ENCODE measurements at regions not wholly inside any gene's neighbourhood (a gene's known extent, or its start where the extent isn't known, plus 50 kb on each side); places are given as distances from the start of the nearest gene placed in this dataset.

DNA sequence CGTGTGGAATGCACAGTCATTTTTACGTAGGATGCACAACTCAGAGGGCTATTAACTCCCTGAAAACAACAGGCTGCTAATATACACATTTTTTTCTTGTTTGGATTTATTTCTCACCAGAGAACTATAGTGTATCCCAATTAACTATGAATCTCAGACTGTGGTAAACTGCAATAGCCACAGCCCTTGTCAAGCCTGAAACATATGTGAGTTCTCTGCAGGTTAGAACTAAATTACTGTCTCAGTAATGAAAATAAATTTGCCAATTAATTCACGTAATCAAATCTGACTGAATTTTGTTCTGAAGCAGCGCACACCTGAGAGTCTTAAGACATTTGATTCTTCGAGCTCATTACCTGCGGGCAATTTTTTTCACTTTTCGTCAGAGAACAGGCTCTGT, 318.6 kb downstream of the PMP22 start:
- no peak overlapping the region for H3K27ac Mint-ChIP-seq
- H3K4me1 Mint-ChIP-seq (ENCODE audit: low read depth in 2 of 2): no peaks in the 10 kb centered on the region
- no peak for ATAC-seq (replicated peaks)
- peaks cover 5 to 37% of the 10 kb centered on the region in 2 donors for H3K27me3 Mint-ChIP-seq
- DNase-seq: no peak
- no peak overlapping the region for H3K4me3 Mint-ChIP-seq
- no peaks in the 10 kb centered on the region for H3K9me3 Mint-ChIP-seq
- H3K36me3 Mint-ChIP-seq (ENCODE audit: insufficient read depth): no peaks in the 10 kb centered on the region

DNA sequence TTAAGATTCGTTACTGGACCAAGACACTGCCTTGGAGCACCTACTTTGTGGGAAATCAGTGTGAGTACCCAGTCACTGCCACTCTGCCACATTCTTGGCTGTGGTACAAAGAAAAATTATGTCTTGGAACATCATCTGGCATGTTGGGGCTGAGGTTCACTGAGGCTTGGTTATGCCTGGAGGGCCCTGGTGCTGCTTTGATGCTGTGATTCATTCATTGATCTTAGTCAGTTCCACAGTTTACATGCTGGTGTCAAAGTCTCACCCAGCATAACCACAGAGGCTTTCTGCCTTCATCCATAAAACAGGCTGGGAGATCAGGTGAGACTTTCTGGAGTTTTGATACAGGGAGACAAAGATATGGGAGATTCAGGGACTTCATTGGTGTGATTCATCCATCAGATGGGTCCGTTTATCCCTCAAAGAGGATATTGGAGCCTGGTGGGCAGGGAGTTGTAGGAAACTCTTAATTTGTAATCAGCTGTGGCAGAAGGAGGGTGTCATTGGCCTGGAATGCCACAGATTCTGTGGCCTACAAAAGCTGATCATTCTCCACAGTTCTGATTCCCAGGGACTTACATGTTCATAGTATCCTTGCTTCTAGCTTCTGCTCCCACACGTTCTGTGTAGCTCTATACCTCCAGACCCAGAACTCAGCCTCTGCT, 322.5 kb downstream of the PMP22 start:
- Mint-ChIP-seq H3K27ac (no peak overlapping the region), H3K27me3 (peaks cover 14 to 28% of the 10 kb centered on the region in 2 donors), H3K4me3 (no peak overlapping the region), H3K9me3 (no peaks in the 10 kb centered on the region), H3K36me3 (ENCODE audit: insufficient read depth) (no peaks in the 10 kb centered on the region), H3K4me1 (ENCODE audit: low read depth in 2 of 2) (no peaks in the 10 kb centered on the region)
- ATAC-seq (replicated peaks): no peak
- DNase-seq: no peak

DNA sequence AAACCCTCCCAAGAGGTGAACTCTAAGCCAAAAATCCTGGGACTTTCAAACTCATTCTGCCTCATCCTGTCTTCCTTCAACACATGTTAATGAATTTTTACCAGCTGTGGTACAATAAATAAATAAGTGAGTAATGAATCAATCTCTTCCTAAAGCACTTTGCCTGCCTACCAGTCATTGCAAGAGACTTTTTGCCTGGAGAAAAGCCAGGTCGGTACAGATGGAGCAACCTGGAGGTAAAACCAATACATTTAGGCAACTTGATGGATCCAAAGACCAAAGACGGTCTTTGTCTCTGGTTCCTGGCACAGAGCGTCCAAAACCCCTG, 324.2 kb downstream of the PMP22 start:
- H3K4me3 Mint-ChIP-seq: no peak overlapping the region
- H3K36me3 Mint-ChIP-seq (ENCODE audit: insufficient read depth): no peaks in the 10 kb centered on the region
- DNase-seq (no peak), ATAC-seq (replicated peaks) (no peak)
- no peak overlapping the region for H3K27ac Mint-ChIP-seq
- peaks cover 14 to 28% of the 10 kb centered on the region in 2 donors for H3K27me3 Mint-ChIP-seq
- H3K4me1 Mint-ChIP-seq (ENCODE audit: low read depth in 2 of 2): no peaks in the 10 kb centered on the region
- H3K9me3 Mint-ChIP-seq: no peaks in the 10 kb centered on the region

DNA sequence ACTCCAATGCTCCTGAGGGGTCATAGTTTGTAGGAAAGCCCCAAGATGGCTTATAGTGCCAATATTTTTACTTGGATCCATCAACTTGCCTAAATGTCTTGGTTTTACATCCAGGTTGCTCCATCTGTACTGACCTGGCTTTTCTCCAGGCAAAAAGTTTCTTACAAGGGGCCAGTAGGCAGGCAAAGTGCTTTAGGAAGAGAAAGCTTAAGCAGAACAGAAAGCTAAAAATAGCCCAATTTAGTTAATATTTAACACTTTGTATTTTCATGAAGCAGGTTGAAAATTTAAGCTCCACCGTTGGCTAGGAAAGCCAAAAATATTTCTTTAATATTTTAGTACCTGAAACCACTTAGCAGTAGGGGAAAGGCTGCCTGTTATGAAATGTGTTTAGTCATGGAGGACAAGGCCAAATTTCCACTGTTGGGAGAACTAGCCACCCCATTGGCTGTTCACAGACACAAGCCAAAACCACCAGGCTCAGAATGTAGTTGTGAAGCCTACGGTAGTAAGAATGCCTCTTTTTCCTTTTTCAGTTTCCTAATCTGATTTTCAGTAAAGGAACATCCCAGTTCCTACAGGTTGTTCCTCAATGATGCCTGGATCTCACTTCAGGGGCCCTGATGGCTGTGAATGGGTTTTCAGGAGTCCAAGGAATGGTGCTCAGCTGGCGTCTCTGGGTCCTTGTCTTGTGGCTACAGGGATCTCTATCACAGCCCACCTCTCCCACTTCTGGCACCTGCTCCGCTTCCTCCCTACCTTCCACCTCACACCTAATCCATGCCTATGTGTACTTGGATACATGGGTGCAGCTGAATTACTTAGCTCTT, 324.8 kb downstream of the PMP22 start:
- no peaks in the 10 kb centered on the region for H3K9me3 Mint-ChIP-seq
- no peaks in the 10 kb centered on the region for H3K4me1 Mint-ChIP-seq (ENCODE audit: low read depth in 2 of 2)
- no peaks in the 10 kb centered on the region for H3K36me3 Mint-ChIP-seq (ENCODE audit: insufficient read depth)
- ATAC-seq (replicated peaks) (no peak), DNase-seq (no peak)
- H3K27me3 Mint-ChIP-seq: peaks cover 16 to 32% of the 10 kb centered on the region in 2 donors
- no peak overlapping the region for H3K4me3 Mint-ChIP-seq
- no peak overlapping the region for H3K27ac Mint-ChIP-seq

DNA sequence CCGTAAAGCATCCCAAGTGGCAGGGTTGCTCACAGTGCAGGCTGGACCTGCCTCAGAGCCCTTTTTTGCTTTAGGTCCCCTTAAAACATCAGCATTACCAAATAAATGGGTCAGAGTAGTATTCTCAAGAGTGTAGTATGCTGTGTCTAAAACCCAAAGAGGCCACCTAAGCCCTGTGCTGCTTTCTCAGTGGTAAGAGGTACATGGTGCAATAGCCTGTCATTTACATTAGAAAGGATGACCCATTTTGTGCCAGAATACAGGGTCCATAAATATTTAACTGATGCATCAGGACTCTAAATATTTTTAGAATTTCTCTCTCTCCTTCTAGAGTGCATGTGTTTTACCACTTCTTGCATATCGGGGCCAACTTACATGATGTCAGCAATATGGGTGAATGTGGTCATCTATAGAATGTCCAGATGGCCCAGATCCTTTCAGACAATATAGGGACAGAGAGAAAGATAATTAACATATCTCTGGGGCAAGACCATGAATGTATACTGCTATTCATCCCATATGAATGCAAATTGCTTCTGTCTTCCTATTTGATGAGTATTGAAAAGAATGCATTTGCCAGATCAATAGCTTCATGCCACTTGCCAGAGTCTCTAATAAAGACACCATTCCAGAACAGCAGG, 329.2 kb downstream of the PMP22 start:
- H3K36me3 Mint-ChIP-seq (ENCODE audit: insufficient read depth): no peaks in the 10 kb centered on the region
- no peaks in the 10 kb centered on the region for H3K4me1 Mint-ChIP-seq (ENCODE audit: low read depth in 2 of 2)
- peaks cover 19 to 33% of the 10 kb centered on the region in 2 donors for H3K27me3 Mint-ChIP-seq
- no peak overlapping the region for H3K4me3 Mint-ChIP-seq
- DNase-seq: no peak
- H3K27ac Mint-ChIP-seq: no peak overlapping the region
- no peak for ATAC-seq (replicated peaks)
- no peaks in the 10 kb centered on the region for H3K9me3 Mint-ChIP-seq

DNA sequence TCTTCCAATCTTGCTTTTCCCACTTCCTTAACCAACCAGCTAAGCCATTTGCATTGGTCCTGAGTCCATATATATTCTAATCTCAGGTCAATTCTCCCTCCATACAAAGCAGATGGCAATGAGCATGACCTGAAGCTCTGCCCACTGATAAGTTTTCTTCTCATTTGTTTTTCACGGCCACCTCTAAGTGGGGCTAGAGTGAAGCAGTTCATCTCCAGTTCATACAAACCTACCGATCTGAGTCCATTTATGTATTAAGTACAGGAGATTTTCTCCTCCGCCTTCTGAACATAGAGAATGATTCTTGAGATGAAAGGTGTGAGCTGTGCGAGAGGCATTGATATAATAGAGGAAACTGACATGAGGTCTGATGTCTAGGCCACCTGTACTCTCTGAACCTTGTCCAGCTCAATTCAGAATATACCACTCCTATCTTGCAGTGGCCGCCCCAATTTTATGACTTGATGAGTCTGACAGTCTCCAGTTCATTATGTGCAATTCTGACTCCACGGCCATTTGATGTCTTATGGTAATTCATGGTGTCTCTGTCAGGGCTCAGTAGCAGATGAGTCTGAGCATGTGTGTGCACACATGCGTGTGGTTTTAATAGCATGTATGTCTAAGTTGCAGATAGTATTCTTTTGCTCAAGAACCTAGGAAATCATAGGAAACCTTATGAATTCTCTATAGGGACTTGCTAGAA, 329.8 kb downstream of the PMP22 start:
- no peak overlapping the region for H3K4me3 Mint-ChIP-seq
- peaks cover 14 to 27% of the 10 kb centered on the region in 2 donors for H3K27me3 Mint-ChIP-seq
- DNase-seq: no peak
- ATAC-seq (replicated peaks): no peak
- no peaks in the 10 kb centered on the region for H3K4me1 Mint-ChIP-seq (ENCODE audit: low read depth in 2 of 2)
- H3K9me3 Mint-ChIP-seq: no peaks in the 10 kb centered on the region
- H3K36me3 Mint-ChIP-seq (ENCODE audit: insufficient read depth): no peaks in the 10 kb centered on the region
- H3K27ac Mint-ChIP-seq: no peak overlapping the region

DNA sequence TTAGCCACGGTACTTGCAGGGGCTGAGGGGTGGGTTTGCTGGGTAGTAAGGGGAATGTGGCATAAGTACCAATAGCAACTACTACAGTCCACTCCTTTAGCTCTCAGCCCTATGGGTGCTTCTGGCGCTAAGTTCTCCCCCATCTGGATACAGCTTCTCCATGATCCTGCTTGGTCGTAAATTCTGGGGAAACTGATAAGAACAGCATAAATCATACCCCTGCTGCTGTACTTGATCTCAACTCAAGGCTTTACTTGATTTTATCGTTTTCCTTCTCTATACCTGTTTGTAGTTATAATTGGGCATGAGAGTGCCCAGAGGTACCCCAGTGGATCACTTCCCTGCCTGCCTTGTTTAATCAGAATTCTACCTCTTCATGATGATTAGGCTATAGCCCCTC, 331.4 kb downstream of the PMP22 start:
- H3K4me3 Mint-ChIP-seq: no peak overlapping the region
- H3K9me3 Mint-ChIP-seq: no peaks in the 10 kb centered on the region
- peaks cover 10 to 39% of the 10 kb centered on the region in 2 donors for H3K27me3 Mint-ChIP-seq
- no peak overlapping the region for H3K27ac Mint-ChIP-seq
- H3K4me1 Mint-ChIP-seq (ENCODE audit: low read depth in 2 of 2): no peaks in the 10 kb centered on the region
- ATAC-seq (replicated peaks) (no peak), DNase-seq (no peak)
- no peaks in the 10 kb centered on the region for H3K36me3 Mint-ChIP-seq (ENCODE audit: insufficient read depth)

DNA sequence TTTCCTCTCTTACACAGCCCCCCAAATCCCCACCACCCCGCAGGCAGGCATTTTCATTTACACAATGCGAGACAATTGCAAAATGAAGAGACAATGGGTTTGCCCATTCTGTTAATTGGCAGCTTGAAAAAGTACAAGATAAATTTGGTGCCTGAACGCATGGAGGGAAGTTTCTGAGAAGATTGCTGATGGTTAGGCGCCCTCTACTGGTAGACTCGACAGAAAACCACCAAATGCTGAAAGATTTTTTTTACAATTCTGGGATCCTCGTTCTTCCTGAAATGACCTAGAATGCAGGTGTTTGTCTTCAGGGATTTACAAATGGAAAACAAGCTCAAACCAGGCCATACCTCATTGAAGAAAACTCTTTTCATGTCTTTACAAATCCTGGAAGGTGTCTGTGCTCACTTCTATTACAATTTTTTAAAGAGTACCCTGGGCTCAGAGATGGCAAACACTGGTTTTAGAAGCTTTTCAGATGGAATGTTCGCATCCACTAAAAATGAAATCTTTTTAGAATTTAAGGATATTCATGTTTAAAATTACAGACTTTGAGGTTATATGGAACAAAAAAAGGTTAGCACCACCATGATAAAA, 338.5 kb downstream of the PMP22 start:
- DNase-seq (peak; percentile 33 to 48 (median 47)), ATAC-seq (replicated peaks) (no peak)
- Mint-ChIP-seq H3K9me3 (no peaks in the 10 kb centered on the region), H3K36me3 (ENCODE audit: insufficient read depth) (no peaks in the 10 kb centered on the region), H3K27me3 (peaks cover 15 to 17% of the 10 kb centered on the region in 2 donors), H3K4me1 (ENCODE audit: low read depth in 2 of 2) (no peaks in the 10 kb centered on the region), H3K4me3 (no peak overlapping the region), H3K27ac (no peak overlapping the region)

DNA sequence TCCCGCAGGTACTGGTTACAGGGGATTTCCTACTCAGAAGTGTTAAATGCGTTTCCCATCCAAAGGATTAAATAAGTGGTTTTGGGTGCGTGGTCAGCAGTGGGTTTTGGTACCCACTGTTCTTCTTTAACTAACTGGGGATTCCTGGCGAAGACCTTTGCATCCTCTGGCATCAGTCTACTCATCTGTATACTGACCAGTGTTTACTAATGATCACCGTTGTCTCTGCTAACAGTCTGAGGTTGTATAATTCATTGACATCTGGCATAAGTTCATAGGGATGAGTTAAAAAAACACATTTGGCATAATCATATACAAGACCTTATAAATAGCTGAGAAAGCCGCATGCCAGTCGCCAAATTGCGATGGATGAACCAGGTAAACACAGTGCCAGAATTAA, 339.1 kb downstream of the PMP22 start:
- H3K4me3 Mint-ChIP-seq: no peak overlapping the region
- H3K27ac Mint-ChIP-seq: no peak overlapping the region
- H3K27me3 Mint-ChIP-seq: peaks cover 15 to 17% of the 10 kb centered on the region in 2 donors
- ATAC-seq (replicated peaks): no peak
- no peak for DNase-seq
- H3K36me3 Mint-ChIP-seq (ENCODE audit: insufficient read depth): no peaks in the 10 kb centered on the region
- no peaks in the 10 kb centered on the region for H3K4me1 Mint-ChIP-seq (ENCODE audit: low read depth in 2 of 2)
- H3K9me3 Mint-ChIP-seq: no peaks in the 10 kb centered on the region

DNA sequence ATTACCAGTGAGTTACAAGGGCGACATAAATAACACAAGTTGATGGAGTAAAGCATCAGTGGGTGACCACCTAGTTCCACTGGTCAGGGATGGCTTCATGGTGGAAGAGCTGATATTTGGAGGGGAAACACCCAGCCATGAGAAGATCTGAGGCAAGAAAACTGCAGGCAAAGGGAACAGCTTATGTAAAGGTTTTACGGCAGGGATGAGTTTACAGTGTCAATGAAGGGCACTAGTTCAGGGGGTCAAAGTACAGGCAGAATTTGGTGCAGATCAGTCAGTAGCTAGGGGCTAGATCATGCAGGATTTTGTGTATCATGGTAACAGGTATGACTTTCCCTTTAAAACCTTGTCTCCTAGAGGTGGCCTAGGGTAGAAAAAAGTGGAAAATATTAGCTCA, 339.6 kb downstream of the PMP22 start:
- peaks cover 15 to 17% of the 10 kb centered on the region in 2 donors for H3K27me3 Mint-ChIP-seq
- ATAC-seq (replicated peaks): no peak
- H3K9me3 Mint-ChIP-seq: no peaks in the 10 kb centered on the region

DNA sequence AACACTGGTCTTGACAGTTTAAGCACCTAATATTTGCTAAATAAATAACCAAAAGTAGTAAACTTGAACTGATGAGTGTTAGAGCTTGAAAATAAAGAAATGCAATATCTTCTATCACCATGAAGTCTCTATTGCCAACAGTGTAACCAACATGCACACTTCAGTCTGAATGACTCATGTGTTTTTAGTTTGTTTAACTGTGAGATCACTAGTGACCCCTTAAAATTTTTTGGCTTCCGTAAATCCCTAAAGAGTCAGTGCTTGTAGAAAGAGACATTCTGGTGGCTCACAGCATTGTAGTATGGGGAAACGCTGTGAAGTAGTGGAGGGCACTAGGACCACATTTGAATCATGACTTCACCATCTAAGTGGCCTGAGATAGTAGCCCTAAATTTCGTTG, 341.1 kb downstream of the PMP22 start:
- DNase-seq: no peak
- Mint-ChIP-seq H3K27ac (no peak overlapping the region), H3K4me3 (no peak overlapping the region), H3K4me1 (ENCODE audit: low read depth in 2 of 2) (no peaks in the 10 kb centered on the region), H3K9me3 (no peaks in the 10 kb centered on the region), H3K36me3 (ENCODE audit: insufficient read depth) (no peaks in the 10 kb centered on the region), H3K27me3 (peaks cover 5 to 17% of the 10 kb centered on the region in 2 donors)
- ATAC-seq (replicated peaks): no peak

More for the DNA sequence above, 339.6 kb downstream of the PMP22 start:
- Mint-ChIP-seq H3K4me3 (no peak overlapping the region), H3K27ac (no peak overlapping the region), H3K36me3 (ENCODE audit: insufficient read depth) (no peaks in the 10 kb centered on the region), H3K4me1 (ENCODE audit: low read depth in 2 of 2) (no peaks in the 10 kb centered on the region)
- DNase-seq: no peak

DNA sequence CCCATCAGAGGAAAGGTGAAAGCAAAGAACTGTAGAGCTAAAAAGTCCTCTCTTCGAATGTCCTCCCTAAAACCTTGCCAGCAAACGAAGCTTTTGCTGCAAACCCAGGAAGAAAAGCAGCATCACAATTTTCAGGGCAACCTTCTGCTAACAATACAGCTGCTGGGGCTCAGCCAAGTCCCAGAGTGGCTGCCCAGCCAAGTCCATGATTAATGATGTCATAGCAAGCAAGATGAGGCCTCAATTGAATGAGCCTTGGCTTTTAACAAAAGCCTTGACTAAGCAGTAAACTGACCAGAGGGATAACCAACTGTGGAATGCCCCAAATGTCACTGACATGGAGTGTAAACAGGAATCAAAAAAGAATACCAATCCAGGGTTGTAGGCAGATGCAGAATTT, 342.7 kb downstream of the PMP22 start:
- no peaks in the 10 kb centered on the region for H3K9me3 Mint-ChIP-seq
- ATAC-seq (replicated peaks) (no peak), DNase-seq (no peak)
- H3K27ac Mint-ChIP-seq: no peak overlapping the region
- peaks cover 0 to 9% of the 10 kb centered on the region in 2 donors for H3K27me3 Mint-ChIP-seq
- H3K36me3 Mint-ChIP-seq (ENCODE audit: insufficient read depth): no peaks in the 10 kb centered on the region
- no peak overlapping the region for H3K4me3 Mint-ChIP-seq
- H3K4me1 Mint-ChIP-seq (ENCODE audit: low read depth in 2 of 2): no peaks in the 10 kb centered on the region

DNA sequence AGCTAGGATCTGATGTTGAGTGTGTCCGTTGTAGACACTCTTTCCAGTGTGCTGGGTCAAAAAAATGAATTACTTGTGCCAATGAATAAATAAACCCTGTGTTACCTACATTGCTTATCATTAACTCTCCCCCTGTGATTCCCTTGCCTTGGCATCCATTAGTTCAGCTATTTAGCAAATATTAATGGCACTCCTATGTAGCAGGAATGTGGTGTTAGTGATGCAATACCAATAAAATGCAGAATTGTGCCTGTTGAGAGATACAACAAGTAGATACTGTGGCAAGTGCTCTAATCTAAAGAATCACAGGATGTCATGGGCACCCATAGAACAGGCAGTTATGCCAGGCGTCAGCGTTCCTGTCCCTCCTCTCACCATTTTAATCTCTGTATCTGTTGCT, 343.2 kb downstream of the PMP22 start:
- DNase-seq: no peak
- H3K4me1 Mint-ChIP-seq (ENCODE audit: low read depth in 2 of 2): no peaks in the 10 kb centered on the region
- H3K9me3 Mint-ChIP-seq: no peaks in the 10 kb centered on the region
- ATAC-seq (replicated peaks): no peak
- no peaks in the 10 kb centered on the region for H3K36me3 Mint-ChIP-seq (ENCODE audit: insufficient read depth)
- peaks cover 0 to 13% of the 10 kb centered on the region in 2 donors for H3K27me3 Mint-ChIP-seq
- H3K4me3 Mint-ChIP-seq: no peak overlapping the region
- no peak overlapping the region for H3K27ac Mint-ChIP-seq

Data from effector memory CD8-positive, alpha-beta T cell (primary cell).